Duodenal mucosa (tissue), 2 donors: ENCODE measurements at regions not wholly inside any gene's neighbourhood (a gene's known extent, or its start where the extent isn't known, plus 50 kb on each side); places are given as distances from the start of the nearest gene placed in this dataset.

Source experiments
- H3K27ac ChIP-seq: one replicate; pipeline ENCODE4 v1.7.0; 2013; ENCODE audit warnings: low read depth, low read length
- H3K27me3 ChIP-seq, 2 donors: one replicate each; pipeline ENCODE4 v1.7.0; 2013; ENCODE audit warnings: low read length in 2 of 2, control low read depth in 1 of 2; ENCODE audit not compliant: insufficient read depth in 2 of 2, control insufficient read depth in 1 of 2
- H3K36me3 ChIP-seq, 2 donors: one replicate each; pipeline ENCODE4 v1.7.0; 2013; ENCODE audit warnings: low read length in 2 of 2, control low read depth in 1 of 2; ENCODE audit not compliant: insufficient read depth in 2 of 2, control insufficient read depth in 1 of 2
- H3K4me1 ChIP-seq, 2 donors: one replicate each; pipeline ENCODE4 v1.7.0; 2013; ENCODE audit warnings: low read length in 2 of 2, control low read depth in 1 of 2; ENCODE audit not compliant: insufficient read depth in 2 of 2, control insufficient read depth in 1 of 2
- H3K4me3 ChIP-seq, 2 donors: one replicate each; pipeline ENCODE4 v1.7.0; 2013; ENCODE audit warnings: low read length in 2 of 2, low read depth in 1 of 2
- H3K9ac ChIP-seq, 2 donors: one replicate each; pipeline ENCODE4 v1.7.0; 2013; ENCODE audit warnings: low read length in 2 of 2, low read depth in 1 of 2
- H3K9me3 ChIP-seq, 2 donors: one replicate each; pipeline ENCODE4 v1.7.0; 2013; ENCODE audit warnings: low read length in 2 of 2, control low read depth in 1 of 2; ENCODE audit not compliant: control insufficient read depth in 1 of 2

GRCh38 chr2:34193164-34193563 is 594.1 kb upstream of the FAM98A start:
- H3K27me3 ChIP-seq: no peaks in the 10 kb centered on the region
- no peak overlapping the region for H3K27ac ChIP-seq
- H3K36me3 ChIP-seq: no peaks in the 10 kb centered on the region
- H3K9ac ChIP-seq: no peak overlapping the region
- H3K4me1 ChIP-seq: no peaks in the 10 kb centered on the region
- H3K9me3 ChIP-seq: no peaks in the 10 kb centered on the region
- no peak overlapping the region for H3K4me3 ChIP-seq

GRCh38 chr2:34188464-34189303 is 589.6 kb upstream of the FAM98A start:
- H3K4me3 ChIP-seq: no peak overlapping the region
- no peaks in the 10 kb centered on the region for H3K9me3 ChIP-seq
- no peak overlapping the region for H3K27ac ChIP-seq
- H3K4me1 ChIP-seq: no peaks in the 10 kb centered on the region
- H3K36me3 ChIP-seq: no peaks in the 10 kb centered on the region
- H3K27me3 ChIP-seq: no peaks in the 10 kb centered on the region
- no peak overlapping the region for H3K9ac ChIP-seq

DNA sequence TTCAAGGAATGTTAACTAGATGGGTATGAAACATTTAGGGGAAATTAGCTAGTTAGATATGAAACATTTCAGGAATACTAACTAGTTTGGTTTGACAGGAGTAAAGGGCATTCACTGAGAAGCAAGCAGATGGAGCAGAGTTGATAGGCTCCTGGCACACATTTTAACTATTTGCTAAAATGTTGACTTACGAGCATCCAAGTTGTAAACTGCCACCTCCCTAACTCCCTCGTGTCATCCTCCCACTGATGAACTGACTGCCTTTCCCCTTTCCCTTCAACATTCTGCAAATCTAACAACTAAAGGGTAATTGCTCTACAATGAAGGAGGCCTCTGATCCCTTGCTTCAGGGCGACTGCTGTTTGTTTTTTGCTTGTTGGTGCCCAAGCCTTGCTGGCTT is 580.4 kb upstream of the FAM98A start:
- H3K4me1 ChIP-seq: no peaks in the 10 kb centered on the region
- no peaks in the 10 kb centered on the region for H3K9me3 ChIP-seq

DNA sequence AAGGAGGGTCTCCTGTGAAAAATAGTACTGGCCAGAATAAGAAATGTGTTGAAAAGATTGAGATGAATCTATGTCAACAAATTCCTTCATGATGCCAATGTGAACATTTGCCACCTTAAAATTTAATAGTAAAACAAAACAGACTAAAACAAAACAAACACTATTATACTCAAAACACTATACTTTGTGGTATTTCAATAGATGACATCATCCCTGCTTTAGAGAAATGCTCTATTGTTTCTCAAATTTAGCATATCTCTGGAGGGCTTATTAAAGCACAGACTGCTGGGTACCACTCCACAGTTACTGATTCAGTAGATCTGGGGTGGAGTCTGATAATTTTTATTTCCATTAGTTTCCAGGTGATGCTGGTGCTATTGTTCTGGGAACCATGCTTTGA is 579.4 kb upstream of the FAM98A start:
- Histone ChIP-seq H3K36me3 (no peaks in the 10 kb centered on the region), H3K9me3 (no peaks in the 10 kb centered on the region)

More for the DNA sequence above, 580.4 kb upstream of the FAM98A start:
- no peak overlapping the region for H3K9ac ChIP-seq
- no peak overlapping the region for H3K27ac ChIP-seq
- no peak overlapping the region for H3K4me3 ChIP-seq
- no peaks in the 10 kb centered on the region for H3K36me3 ChIP-seq
- no peaks in the 10 kb centered on the region for H3K27me3 ChIP-seq

GRCh38 chr2:34176693-34177092 is 577.6 kb upstream of the FAM98A start:
- H3K36me3 ChIP-seq: no peaks in the 10 kb centered on the region

More for the DNA sequence above, 579.4 kb upstream of the FAM98A start:
- no peak overlapping the region for H3K27ac ChIP-seq
- no peak overlapping the region for H3K4me3 ChIP-seq
- no peaks in the 10 kb centered on the region for H3K4me1 ChIP-seq
- H3K9ac ChIP-seq: no peak overlapping the region
- H3K27me3 ChIP-seq: no peaks in the 10 kb centered on the region

DNA sequence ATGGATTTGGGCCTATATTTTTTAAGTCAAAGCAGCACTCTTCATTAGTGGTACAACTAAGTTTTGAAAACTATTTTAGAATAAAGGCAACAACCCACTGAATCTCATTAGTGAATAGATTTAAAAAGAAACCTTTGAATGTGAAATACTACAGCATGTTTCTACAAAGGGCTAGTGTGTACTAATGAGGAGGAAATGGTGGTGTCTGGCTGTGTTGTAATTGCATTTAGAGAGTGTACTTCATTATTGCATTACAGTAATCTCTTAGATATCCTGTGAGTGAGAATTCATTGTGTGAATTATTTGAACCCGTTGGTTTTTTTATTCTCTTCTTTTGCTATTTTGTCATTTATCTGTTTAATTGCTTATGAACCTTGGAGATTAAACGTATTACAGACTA is 575.4 kb upstream of the FAM98A start:
- H3K36me3 ChIP-seq: no peaks in the 10 kb centered on the region

More at GRCh38 chr2:34176693-34177092, 577.6 kb upstream of the FAM98A start:
- H3K27ac ChIP-seq: no peak overlapping the region
- H3K4me3 ChIP-seq: no peak overlapping the region
- no peaks in the 10 kb centered on the region for H3K4me1 ChIP-seq
- H3K9me3 ChIP-seq: no peaks in the 10 kb centered on the region
- no peaks in the 10 kb centered on the region for H3K27me3 ChIP-seq
- no peak overlapping the region for H3K9ac ChIP-seq

DNA sequence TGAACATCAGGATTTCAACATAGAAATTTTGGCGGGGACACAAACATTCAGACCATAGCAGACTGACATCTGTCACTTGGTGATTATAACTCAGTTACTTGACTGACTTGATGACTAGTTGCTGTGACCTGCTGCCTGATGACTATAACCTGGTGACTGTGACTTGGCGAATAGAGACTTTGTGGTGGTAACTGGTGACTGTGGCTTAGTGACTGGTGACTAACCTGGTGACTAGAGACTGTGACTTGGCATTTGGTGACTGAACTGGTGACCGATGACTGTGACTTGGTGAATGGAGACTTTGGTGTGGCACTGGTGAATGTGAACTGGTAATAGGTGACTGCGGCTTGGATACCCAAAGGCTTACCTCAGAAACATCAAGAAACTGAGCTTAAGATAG is 563.1 kb upstream of the FAM98A start:
- H3K4me3 ChIP-seq: no peak overlapping the region
- no peaks in the 10 kb centered on the region for H3K4me1 ChIP-seq
- no peak overlapping the region for H3K27ac ChIP-seq
- H3K9me3 ChIP-seq: no peaks in the 10 kb centered on the region
- H3K9ac ChIP-seq: no peak overlapping the region
- H3K27me3 ChIP-seq: no peaks in the 10 kb centered on the region
- no peaks in the 10 kb centered on the region for H3K36me3 ChIP-seq

More for the DNA sequence above, 575.4 kb upstream of the FAM98A start:
- Histone ChIP-seq H3K9me3 (no peaks in the 10 kb centered on the region), H3K4me3 (no peak overlapping the region), H3K27ac (no peak overlapping the region), H3K27me3 (no peaks in the 10 kb centered on the region), H3K4me1 (no peaks in the 10 kb centered on the region), H3K9ac (no peak overlapping the region)

DNA sequence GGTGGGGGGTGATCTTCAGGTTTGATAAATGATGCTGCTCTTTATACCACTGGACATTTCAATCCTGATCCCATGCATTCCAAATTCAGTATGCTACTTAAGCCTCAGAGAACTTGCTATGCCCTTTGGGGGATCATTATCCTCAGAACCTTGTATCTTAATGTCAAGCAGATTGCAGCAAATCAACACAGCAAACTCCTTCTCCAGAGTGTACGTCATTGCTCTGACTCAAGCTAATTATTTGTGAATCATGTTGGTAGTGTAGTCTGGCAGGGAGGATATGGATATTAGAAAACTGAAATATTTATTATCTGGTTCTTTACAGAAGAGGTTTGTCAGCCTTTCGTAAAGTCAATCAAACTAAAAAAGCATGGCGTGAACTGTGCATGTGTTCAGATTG is 562.5 kb upstream of the FAM98A start:
- no peaks in the 10 kb centered on the region for H3K36me3 ChIP-seq
- H3K4me3 ChIP-seq: no peak overlapping the region
- H3K9ac ChIP-seq: no peak overlapping the region
- no peaks in the 10 kb centered on the region for H3K27me3 ChIP-seq
- H3K27ac ChIP-seq: no peak overlapping the region
- H3K9me3 ChIP-seq: no peaks in the 10 kb centered on the region
- no peaks in the 10 kb centered on the region for H3K4me1 ChIP-seq

- Histone ChIP-seq H3K36me3 (no peaks in the 10 kb centered on the region), H3K4me1 (no peaks in the 10 kb centered on the region), H3K9ac (no peak overlapping the region), H3K27ac (no peak overlapping the region), H3K27me3 (no peaks in the 10 kb centered on the region), H3K9me3 (no peaks in the 10 kb centered on the region), H3K4me3 (no peak overlapping the region)
Measured at GRCh38 chr2:34159901-34160300, 560.8 kb upstream of the FAM98A start.

DNA sequence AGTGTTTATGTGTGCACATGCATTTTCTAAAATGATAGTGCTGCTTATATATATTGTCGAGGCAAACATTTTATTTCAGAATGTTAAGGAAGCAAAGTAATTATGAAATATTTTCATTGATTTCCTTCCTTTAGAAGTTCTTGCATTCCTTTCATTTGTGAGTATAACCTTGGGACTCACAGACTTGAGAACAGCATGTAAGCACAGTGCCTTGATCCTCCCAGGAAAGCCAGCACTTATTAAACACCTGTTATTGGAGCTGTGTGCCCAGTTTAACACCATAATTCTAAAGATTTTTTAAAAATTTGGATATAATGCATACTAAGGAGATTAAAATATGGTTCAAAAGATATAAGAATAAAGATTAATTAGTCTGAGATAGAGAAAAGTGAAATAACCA is 554.4 kb upstream of the FAM98A start:
- no peak overlapping the region for H3K9ac ChIP-seq
- H3K27ac ChIP-seq: no peak overlapping the region
- H3K4me1 ChIP-seq: no peaks in the 10 kb centered on the region
- H3K27me3 ChIP-seq: no peaks in the 10 kb centered on the region
- no peaks in the 10 kb centered on the region for H3K36me3 ChIP-seq
- H3K9me3 ChIP-seq: peaks cover 0 to 6% of the 10 kb centered on the region in 2 donors
- no peak overlapping the region for H3K4me3 ChIP-seq
